ENCODE measurements at regions not wholly inside any gene's neighbourhood (a gene's known extent, or its start where the extent isn't known, plus 50 kb on each side); places are given as distances from the start of the nearest gene placed in this dataset.
A peak's percentile ranks its signal among the peaks of the same experiment; 100 is the strongest.

DNA sequence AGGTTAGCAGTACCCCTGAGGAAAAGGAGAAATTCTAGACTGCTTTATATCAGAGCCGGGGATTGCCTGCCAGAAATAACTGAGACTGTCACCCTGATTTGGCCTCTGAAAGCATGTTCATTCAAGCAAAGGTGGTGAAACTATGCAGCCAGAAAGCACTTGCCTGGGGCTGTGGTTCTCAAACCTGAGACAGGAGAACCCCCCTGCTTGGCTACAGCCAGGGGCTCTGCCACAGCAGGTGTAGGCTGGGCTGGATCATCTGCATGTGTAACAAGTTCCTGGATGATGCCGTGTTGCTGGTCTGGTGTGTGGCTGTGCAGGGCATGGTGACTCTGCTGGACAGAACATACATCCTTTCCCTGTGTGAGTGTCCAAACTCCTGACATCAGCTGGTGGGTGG, 157.8 kb downstream of the NXNL2 start:
- DNase-seq (ENCODE audit: low spot score) = no peak

DNA sequence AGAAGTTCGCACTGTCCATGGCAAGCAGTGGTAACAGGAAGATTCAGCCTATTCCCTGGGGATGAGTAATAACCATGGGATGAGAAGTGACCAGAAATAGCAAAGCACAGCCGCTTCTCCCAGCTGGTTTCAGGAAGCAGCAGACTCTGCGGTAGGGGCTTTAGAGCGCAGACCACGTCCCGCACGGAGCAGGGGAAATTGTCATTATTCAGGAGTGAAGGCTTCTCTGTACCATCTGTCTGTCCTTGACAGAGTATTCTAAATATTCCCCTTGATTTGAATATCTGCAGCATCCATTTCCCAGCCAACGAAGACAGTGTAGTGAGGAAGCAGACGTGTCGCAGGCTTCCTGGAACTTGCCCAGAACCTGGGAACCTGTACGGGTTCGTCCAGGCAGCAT, 159.6 kb downstream of the NXNL2 start:
- no peak for DNase-seq (ENCODE audit: low spot score)

DNA sequence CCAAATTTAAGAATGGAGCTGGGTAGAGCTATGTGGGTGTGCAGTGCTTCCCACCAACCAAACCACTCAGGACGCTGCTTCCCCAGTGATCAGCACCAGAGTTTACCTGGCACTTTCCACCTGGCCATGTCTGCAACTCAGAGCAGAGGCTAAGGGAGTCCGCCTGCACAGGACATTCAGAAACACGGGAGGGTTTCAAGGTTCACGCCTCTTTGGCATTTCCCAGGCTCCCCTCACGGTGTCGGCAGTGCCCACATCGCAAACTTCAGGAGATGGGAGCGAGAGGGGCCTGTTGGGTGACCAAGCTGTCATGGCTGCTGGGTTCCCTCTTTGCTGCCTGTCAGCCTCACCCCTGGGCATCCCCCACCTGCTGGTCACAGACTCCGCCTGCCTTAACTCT, 161.5 kb downstream of the NXNL2 start:
- DNase-seq (ENCODE audit: low spot score) = no peak

GRCh38 chr9:88697764-88698432, 162.9 kb downstream of the NXNL2 start:
- DNase-seq (ENCODE audit: low spot score) = no peak

- no peak for DNase-seq (ENCODE audit: low spot score)
These were observed 168.0 kb downstream of the NXNL2 start for GRCh38 chr9:88702985-88703384.

GRCh38 chr9:88706193-88707113, 171.5 kb downstream of the NXNL2 start:
- DNase-seq (ENCODE audit: low spot score) = peak; percentile 45

DNA sequence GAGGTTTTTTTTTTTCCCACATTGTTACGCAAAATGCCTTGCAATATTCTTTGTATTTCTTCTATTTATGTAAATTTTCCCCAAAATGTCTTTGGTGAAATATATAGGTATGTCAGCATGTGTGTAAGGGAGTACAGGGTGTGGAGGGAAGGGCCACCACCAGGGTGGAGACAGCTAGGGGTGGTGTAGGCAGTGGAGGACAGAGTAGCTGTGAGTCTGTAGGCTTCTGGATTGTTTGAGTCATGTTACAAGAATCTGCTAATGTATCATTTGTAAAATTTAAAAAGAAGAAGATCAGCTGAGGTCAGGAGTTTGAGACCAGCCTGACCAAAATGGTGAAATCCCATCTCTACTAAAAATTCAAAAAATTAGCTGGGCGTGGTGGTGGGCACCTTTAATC, 175.5 kb downstream of the NXNL2 start:
- DNase-seq (ENCODE audit: low spot score) = no peak

DNA sequence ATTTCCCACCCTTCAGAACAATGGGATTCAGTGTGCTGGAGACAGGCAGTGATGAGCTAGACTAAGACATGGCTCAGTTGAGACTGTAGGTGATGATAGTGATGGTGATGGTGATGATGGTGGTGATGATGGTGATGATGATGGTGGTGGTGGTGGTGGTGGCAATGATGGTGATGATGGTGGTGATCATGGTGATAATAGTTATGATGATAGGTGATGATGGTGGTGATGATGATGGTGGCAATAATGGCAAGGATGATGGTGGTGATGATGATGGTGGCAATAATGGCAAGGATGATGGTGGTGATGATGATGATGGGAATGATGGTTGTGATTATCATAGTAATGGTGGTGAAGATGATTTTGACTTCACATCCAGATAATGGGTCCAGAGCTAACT, 176.7 kb downstream of the NXNL2 start:
- no peak for DNase-seq (ENCODE audit: low spot score)

DNA sequence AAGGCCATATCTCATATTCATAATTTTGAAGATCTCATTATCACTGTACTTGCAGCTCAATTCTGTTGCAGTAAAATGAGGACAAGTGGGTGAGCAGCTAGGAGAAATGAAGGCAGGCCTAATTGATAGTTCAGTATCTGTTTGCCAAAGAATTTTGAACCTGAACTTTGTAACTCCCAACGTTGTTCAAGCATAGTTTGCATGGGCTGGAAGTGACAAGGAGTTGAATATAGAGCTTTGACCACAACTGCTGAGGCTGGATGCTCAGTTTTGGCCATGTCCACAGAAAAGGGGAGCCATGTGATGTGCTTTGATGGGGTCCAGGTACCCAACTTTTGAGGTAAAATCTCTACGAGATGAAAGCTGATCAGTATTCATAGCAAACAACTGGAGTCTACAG, 177.5 kb downstream of the NXNL2 start:
- no peak for DNase-seq (ENCODE audit: low spot score)

- no peak for DNase-seq (ENCODE audit: low spot score)
These were observed 178.0 kb downstream of the NXNL2 start for GRCh38 chr9:88713010-88713409.

- no peak for DNase-seq (ENCODE audit: low spot score)
These were observed 181.8 kb downstream of the NXNL2 start for GRCh38 chr9:88716596-88717290.

- no peak for DNase-seq (ENCODE audit: low spot score)
These were observed 186.0 kb downstream of the NXNL2 start for GRCh38 chr9:88721025-88721424.

GRCh38 chr9:88721495-88722279, 186.7 kb downstream of the NXNL2 start:
- no peak for DNase-seq (ENCODE audit: low spot score)

DNA sequence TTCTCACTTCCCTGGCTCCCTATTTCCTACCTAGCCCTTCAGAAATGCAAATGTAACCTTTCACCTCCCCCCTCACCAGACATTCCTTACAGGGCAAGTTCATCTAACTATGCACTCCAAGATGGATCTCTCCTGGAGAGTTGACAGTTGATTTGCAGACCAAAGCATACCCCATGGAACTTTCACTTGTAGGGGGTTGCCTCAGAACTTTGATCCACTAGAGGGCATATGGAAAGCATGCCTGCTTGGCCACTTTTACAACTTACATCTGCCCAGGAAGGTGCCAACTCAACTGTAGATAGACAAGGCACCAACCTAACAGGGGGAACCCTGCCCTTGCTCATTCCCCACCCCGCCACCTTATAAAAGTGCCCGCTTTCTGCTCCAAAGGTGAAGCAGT, 187.8 kb downstream of the NXNL2 start:
- DNase-seq (ENCODE audit: low spot score) = no peak

GRCh38 chr9:88723751-88724150, 188.8 kb downstream of the NXNL2 start:
- DNase-seq (ENCODE audit: low spot score) = no peak

- no peak for DNase-seq (ENCODE audit: low spot score)
These were observed 189.4 kb downstream of the NXNL2 start for GRCh38 chr9:88724331-88724730.

DNA sequence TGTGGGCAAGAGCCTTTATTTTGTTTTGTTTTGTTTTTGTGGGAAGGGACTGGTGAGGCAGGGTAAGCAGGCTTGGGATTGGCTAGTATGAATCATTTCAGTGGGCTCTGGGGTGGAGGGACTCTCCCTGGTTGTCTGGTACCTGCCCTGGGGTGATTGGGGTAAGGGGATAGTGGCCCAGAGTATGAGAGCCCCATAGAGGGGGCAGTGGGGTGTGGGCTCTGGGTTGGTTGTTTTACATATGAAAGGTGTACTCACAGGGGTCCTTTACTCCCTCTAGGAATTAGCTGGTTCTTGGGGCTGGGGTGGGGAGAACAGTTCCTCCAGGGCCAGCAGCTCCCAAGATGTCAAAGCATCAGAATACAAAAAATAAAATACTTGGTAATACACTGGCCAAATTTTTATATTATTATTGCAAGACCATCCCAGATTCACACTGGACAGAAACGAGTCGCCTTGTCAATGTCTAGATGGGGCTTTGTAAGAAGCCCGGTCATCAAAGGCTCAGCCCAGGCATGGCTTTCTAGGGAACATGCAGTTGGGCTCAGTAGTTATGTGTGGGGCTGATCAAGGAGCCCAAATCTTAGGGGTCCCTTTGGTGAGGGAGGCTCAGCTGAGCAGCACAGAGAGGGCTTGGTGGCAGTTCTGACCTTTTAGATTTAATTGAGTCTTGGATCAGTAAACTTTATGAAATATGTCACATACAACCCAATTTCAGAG, 190.5 kb downstream of the NXNL2 start:
- DNase-seq (ENCODE audit: low spot score) = no peak

- no peak for DNase-seq (ENCODE audit: low spot score)
These were observed 191.8 kb downstream of the NXNL2 start for GRCh38 chr9:88726803-88727202.

GRCh38 chr9:88730780-88731179, 195.8 kb downstream of the NXNL2 start:
- no peak for DNase-seq (ENCODE audit: low spot score)

DNA sequence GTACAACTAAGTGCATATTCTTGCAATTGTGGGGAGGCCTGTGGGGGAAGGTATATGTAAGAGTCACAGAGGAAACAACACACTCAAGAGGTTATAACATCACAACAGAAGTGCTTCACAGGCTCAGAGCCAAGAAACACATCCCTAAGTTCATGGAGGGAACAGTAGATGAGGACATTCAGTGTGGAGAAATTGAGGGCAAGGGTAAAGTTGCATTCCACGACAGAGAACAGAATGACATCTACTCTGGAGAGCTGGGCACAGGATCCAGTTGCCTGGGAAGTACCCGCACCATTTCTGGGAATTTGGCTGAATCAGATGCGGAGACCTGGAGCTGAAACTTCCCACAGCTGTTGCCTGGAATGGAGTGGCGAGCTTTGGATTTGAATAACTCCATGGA, 197.2 kb downstream of the NXNL2 start:
- no peak for DNase-seq (ENCODE audit: low spot score)

- no peak for DNase-seq (ENCODE audit: low spot score)
These were observed 198.9 kb downstream of the NXNL2 start for GRCh38 chr9:88733651-88734421.

Data from iPS-NIHi11 (cell line).